PC-9 (cell line): ENCODE measurements at regions not wholly inside any gene's neighbourhood (a gene's known extent, or its start where the extent isn't known, plus 50 kb on each side); places are given as distances from the start of the nearest gene placed in this dataset.

Experiments
- BruUV-seq: library from RNA; stranded (reverse); fragments of 400-500 nt; replicated peaks from 2 replicates; lab custom pipeline; 2021; lab: Mats Ljungman, UMichigan
- CTCF ChIA-PET: fragments of 300-600 bp; sonication (Branson Sonifier 250); formaldehyde crosslinking; loops from one replicate; lab custom pipeline; 2022; ENCODE audit warnings: antibody characterized with exemption; lab: Charles Lee
- POLR2A ChIA-PET: fragments of 300-600 bp; sonication (Branson Sonifier 250); formaldehyde crosslinking; loops from one replicate; lab custom pipeline; 2022; ENCODE audit warnings: antibody characterized with exemption; ENCODE audit not compliant: unreplicated experiment; lab: Charles Lee
- DNase-seq, 2 experiments: peaks; one replicate each; pipeline versions ENCODE4 v3.0.0 to v3.0.0-alpha.2; 2015 to 2022; ENCODE audit warnings: mixed read lengths in 1 of 2
- H2AFZ ChIP-seq: fragments of 200-600 bp; sonication (generic); 2 replicates; pipeline ENCODE4 v1.8.1; 2017; ENCODE audit warnings: antibody characterized with exemption
- H3F3A ChIP-seq: fragments of 200-600 bp; sonication (generic); 2 replicates; pipeline ENCODE4 v1.8.1; 2017; ENCODE audit warnings: antibody characterized with exemption, mild to moderate bottlenecking, low read depth; ENCODE audit not compliant: insufficient read depth
- H3K27ac ChIP-seq: fragments of 200-600 bp; sonication (generic); 2 replicates; pipeline ENCODE4 v1.6.1; 2016; ENCODE audit warnings: mixed run types
- H3K27me3 ChIP-seq: fragments of 200-600 bp; sonication (generic); 2 replicates; pipeline ENCODE4 v1.6.1; 2016; ENCODE audit warnings: low read depth, mixed run types; ENCODE audit not compliant: insufficient read depth
- H3K36me3 ChIP-seq: fragments of 200-600 bp; sonication (generic); 2 replicates; pipeline ENCODE4 v1.6.1; 2016; ENCODE audit warnings: low read depth, mixed run types
- H3K4me1 ChIP-seq: fragments of 200-600 bp; sonication (generic); replicated peaks from 2 replicates; pipeline ENCODE4 v1.6.1; 2016; ENCODE audit warnings: mixed run types; ENCODE audit not compliant: insufficient read depth
- H3K4me2 ChIP-seq: fragments of 200-600 bp; sonication (generic); 2 replicates; pipeline ENCODE4 v1.6.1; 2017; ENCODE audit warnings: mixed run types
- H3K4me3 ChIP-seq: fragments of 200-600 bp; sonication (generic); 2 replicates; pipeline ENCODE4 v1.6.1; 2016; ENCODE audit warnings: mixed run types
- H3K79me2 ChIP-seq: fragments of 200-600 bp; sonication (generic); 2 replicates; pipeline ENCODE4 v1.6.1; 2017; ENCODE audit warnings: low read depth, mixed run types
- H3K9me2 ChIP-seq: fragments of 200-600 bp; sonication (generic); 2 replicates; pipeline ENCODE4 v1.8.1; 2017; ENCODE audit warnings: mild to moderate bottlenecking; ENCODE audit not compliant: insufficient read depth
- H3K9me3 ChIP-seq: fragments of 200-600 bp; sonication (generic); 2 replicates; pipeline ENCODE4 v1.8.1; 2016; ENCODE audit warnings: low read depth; ENCODE audit not compliant: insufficient read depth
- H4K20me1 ChIP-seq: fragments of 200-600 bp; sonication (generic); 2 replicates; pipeline ENCODE4 v1.8.1; 2017; ENCODE audit not compliant: insufficient read depth
- CTCF ChIP-seq: fragments of 200-600 bp; sonication (generic); conservative IDR thresholded peaks from 2 replicates; pipeline ENCODE4 v1.6.1; 2017; ENCODE audit warnings: mixed run types, antibody characterized with exemption, mild to moderate bottlenecking, moderate library complexity
- EZH2 ChIP-seq: fragments of 200-600 bp; sonication (generic); IDR thresholded peaks from 2 replicates; pipeline ENCODE4 v1.8.0; 2017; ENCODE audit warnings: antibody characterized with exemption, low read depth
- intact Hi-C: fragments of 100-400 bp; cut with micrococcal nuclease; formaldehyde crosslinking; loops from one replicate; pipeline ENCODE4 v1.10.0; 2022; ENCODE audit not compliant: unreplicated experiment

GRCh38 chr11:130703489-130704190 is 212.6 kb downstream of the SNX19 start:
- no peak for DNase-seq
- H2AFZ ChIP-seq: no peak overlapping the region

DNA sequence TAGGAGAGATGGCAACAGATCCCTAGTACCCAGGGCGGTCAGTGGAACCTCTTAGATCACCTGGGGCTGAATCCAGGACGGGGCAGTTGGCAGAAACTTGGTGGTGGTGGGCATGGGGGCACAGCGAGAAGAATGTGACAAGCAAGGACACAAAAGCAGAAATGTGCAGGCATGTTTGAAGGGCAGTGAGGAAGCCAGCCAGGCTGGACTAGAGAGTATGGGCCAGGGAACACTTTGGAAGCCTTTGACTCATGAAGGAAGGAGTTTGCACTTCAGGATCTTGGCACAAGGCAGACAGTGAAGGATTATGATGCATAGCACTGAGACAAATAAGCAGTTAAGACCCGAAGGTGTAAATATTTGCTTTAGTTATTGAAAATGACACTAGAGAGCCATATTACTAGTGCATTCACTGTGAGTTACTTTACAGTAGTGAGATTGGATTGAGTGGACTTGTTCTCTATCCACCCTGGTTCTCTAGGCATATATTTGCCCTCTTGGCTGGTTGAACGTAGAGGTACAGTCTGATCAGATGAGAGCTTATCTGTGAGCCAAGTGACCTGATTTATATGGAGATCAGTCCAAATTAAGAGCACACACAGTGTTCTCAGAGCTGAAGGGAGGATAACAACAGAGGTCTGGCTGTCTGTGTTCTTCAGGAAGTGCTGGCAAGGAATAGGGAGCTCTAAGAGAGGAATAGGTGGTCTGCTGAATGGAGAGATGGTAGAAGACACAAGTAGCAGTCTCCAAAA is 210.4 kb downstream of the SNX19 start:
- H3K36me3 ChIP-seq: no peaks in the 10 kb centered on the region
- no peaks in the 10 kb centered on the region for H3K9me2 ChIP-seq
- H2AFZ ChIP-seq: no peak overlapping the region
- POLR2A ChIA-PET: no interaction called here
- CTCF ChIA-PET: no interaction called here
- no peak for DNase-seq
- no peak for TF ChIP-seq EZH2
- no peak for TF ChIP-seq CTCF
- H3K79me2 ChIP-seq: no peaks in the 10 kb centered on the region
- no peaks in the 10 kb centered on the region for H3F3A ChIP-seq
- no peaks in the 10 kb centered on the region for H3K4me1 ChIP-seq
- intact Hi-C loops: no loop called here
- H3K27me3 ChIP-seq: no peaks in the 10 kb centered on the region
- no peak overlapping the region for H3K27ac ChIP-seq
- H3K4me3 ChIP-seq: no peak overlapping the region
- no peaks in the 10 kb centered on the region for H4K20me1 ChIP-seq
- BruUV-seq: no TSS peak
- H3K4me2 ChIP-seq: no peak overlapping the region
- peaks cover 2% of the 10 kb centered on the region; the same call in 1 of the 2 replicates for H3K9me3 ChIP-seq

More at GRCh38 chr11:130703489-130704190, 212.6 kb downstream of the SNX19 start:
- Histone ChIP-seq H3K27me3 (no peaks in the 10 kb centered on the region), H3K79me2 (no peaks in the 10 kb centered on the region), H3K4me3 (no peak overlapping the region), H3K9me3 (no peaks in the 10 kb centered on the region; the same call in 1 of the 2 replicates), H4K20me1 (no peaks in the 10 kb centered on the region), H3K27ac (no peak overlapping the region), H3F3A (no peaks in the 10 kb centered on the region), H3K9me2 (no peaks in the 10 kb centered on the region), H3K4me1 (no peaks in the 10 kb centered on the region), H3K36me3 (no peaks in the 10 kb centered on the region), H3K4me2 (no peak overlapping the region)
- POLR2A ChIA-PET: no interaction called here
- no TSS peak for BruUV-seq
- intact Hi-C loops: no loop called here
- no peak for TF ChIP-seq CTCF
- TF ChIP-seq EZH2: no peak
- CTCF ChIA-PET: no interaction called here

GRCh38 chr11:130706572-130706971 is 209.7 kb downstream of the SNX19 start:
- BruUV-seq: no TSS peak

More at GRCh38 chr11:130706572-130706971, 209.7 kb downstream of the SNX19 start:
- ChIA-PET POLR2A (no interaction called here), CTCF (no interaction called here)
- Histone ChIP-seq H3K9me3 (peaks cover 2% of the 10 kb centered on the region; the same call in 1 of the 2 replicates), H3F3A (no peaks in the 10 kb centered on the region), H3K9me2 (no peaks in the 10 kb centered on the region), H4K20me1 (no peaks in the 10 kb centered on the region), H3K27ac (no peak overlapping the region), H3K4me1 (no peaks in the 10 kb centered on the region), H2AFZ (no peak overlapping the region), H3K27me3 (no peaks in the 10 kb centered on the region), H3K36me3 (no peaks in the 10 kb centered on the region), H3K79me2 (no peaks in the 10 kb centered on the region), H3K4me2 (no peak overlapping the region), H3K4me3 (no peak overlapping the region)
- TF ChIP-seq CTCF (no peak), EZH2 (no peak)
- intact Hi-C loops: no loop called here
- DNase-seq: no peak
